GM12878 (cell line): ENCODE measurements at regions not wholly inside any gene's neighbourhood (a gene's known extent, or its start where the extent isn't known, plus 50 kb on each side); places are given as distances from the start of the nearest gene placed in this dataset.
"Not testable (repeated sequence)": the region's sequence is repeated elsewhere in the genome, so short reads cannot be mapped to it uniquely, and the experiment has no call there.

ENCODE experiments used
- ATAC-seq: fragments of 200-7000 bp; cut with Tn5 transposase; 3 replicates; pipeline ENCODE4 v1.9.1; 2020; ENCODE audit warnings: mild to moderate bottlenecking, moderate library complexity
- BruUV-seq: library from RNA; stranded (reverse); fragments of 400-500 nt; replicated peaks from 2 replicates; lab custom pipeline; 2021; lab: Mats Ljungman, UMichigan
- CTCF ChIA-PET: fragments of 300-600 bp; sonication (Branson Sonifier 250); formaldehyde crosslinking; extraction: SDS; loops from one replicate; lab custom pipeline; 2021; ENCODE audit warnings: inconsistent platforms; lab: Yijun Ruan, JAX
- POLR2A ChIA-PET: fragments of 350-600 bp; formaldehyde crosslinking; extraction: SDS; loops from one replicate; lab custom pipeline; 2021; ENCODE audit warnings: inconsistent platforms; lab: Charles Lee
- RAD21 ChIA-PET: fragments of 300-600 bp; sonication (Branson Sonifier 250); formaldehyde crosslinking; loops from one replicate; lab custom pipeline; 2023; ENCODE audit warnings: antibody characterized with exemption; ENCODE audit not compliant: unreplicated experiment; lab: Charles Lee
- SMC1A ChIA-PET: fragments of 300-600 bp; sonication (Branson Sonifier 250); formaldehyde crosslinking; loops from one replicate; lab custom pipeline; 2023; ENCODE audit not compliant: unreplicated experiment, uncharacterized antibody; lab: Charles Lee
- DNase-seq: peaks from one replicate; pipeline ENCODE4 v3.0.0-alpha.2; 2011; ENCODE audit warnings: low read depth, low spot score
- FAIRE-seq: peaks from 3 replicates; lab custom pipeline; 2011; peaks lifted over from hg19 to GRCh38; lab: Jason Lieb, UNC
- H2AFZ ChIP-seq: 2 replicates; pipeline ENCODE4 v1.6.0; 2011; ENCODE audit warnings: low read depth, low read length, control low read depth; ENCODE audit not compliant: control insufficient read depth
- H3K27ac ChIP-seq: 2 replicates; pipeline ENCODE4 v1.5.1; 2011; ENCODE audit warnings: control low read depth; ENCODE audit not compliant: control insufficient read depth, insufficient read depth
- H3K27me3 ChIP-seq, 2 experiments: replicated peaks in 1 of 2; 2 replicates each; pipeline versions ENCODE4 v1.6.0 to v1.6.1; 2011; ENCODE audit warnings: low read length in 1 of 2; ENCODE audit not compliant: control insufficient read depth in 2 of 2, insufficient read depth in 2 of 2
- H3K36me3 ChIP-seq, 2 experiments: 2 replicates each; pipeline ENCODE4 v1.5.1; 2011; ENCODE audit warnings: low read length in 1 of 2; ENCODE audit not compliant: control insufficient read depth in 2 of 2, insufficient read depth in 2 of 2
- H3K4me1 ChIP-seq: 2 replicates; pipeline ENCODE4 v1.6.1; 2011; ENCODE audit warnings: mild to moderate bottlenecking, low read length, moderate library complexity, mixed read lengths; ENCODE audit not compliant: control insufficient read depth, insufficient read depth
- H3K4me2 ChIP-seq: 2 replicates; pipeline ENCODE4 v1.6.0; 2011; ENCODE audit warnings: control low read depth; ENCODE audit not compliant: control insufficient read depth, insufficient read depth
- H3K4me3 ChIP-seq: fragments of 200-600 bp; sonication (generic); 2 replicates; pipeline ENCODE4 v1.5.1; 2016
- H3K79me2 ChIP-seq: 2 replicates; pipeline ENCODE4 v1.6.0; 2011; ENCODE audit warnings: low read length; ENCODE audit not compliant: control insufficient read depth, insufficient read depth
- H3K9ac ChIP-seq: 2 replicates; pipeline ENCODE4 v1.8.0; 2011; ENCODE audit warnings: low read length, control low read depth, mixed read lengths; ENCODE audit not compliant: control insufficient read depth, insufficient read depth
- H3K9me3 ChIP-seq: replicated peaks from 3 replicates; pipeline ENCODE4 v1.5.1; 2011; ENCODE audit warnings: mild to moderate bottlenecking, low read length; ENCODE audit not compliant: control insufficient read depth, insufficient read depth
- H4K20me1 ChIP-seq: 2 replicates; pipeline ENCODE4 v1.6.0; 2011; ENCODE audit not compliant: control insufficient read depth, insufficient read depth
- ATF7 ChIP-seq: fragments of 450-650 bp; IDR thresholded peaks from 2 replicates; pipeline ENCODE4 v1.6.1; 2016; ENCODE audit warnings: low read depth, mild to moderate bottlenecking
- CREB1 ChIP-seq: IDR thresholded peaks from 2 replicates; pipeline ENCODE4 v1.6.1; 2012; ENCODE audit warnings: low read depth, mild to moderate bottlenecking, inconsistent platforms
- JUND ChIP-seq: IDR thresholded peaks from 2 replicates; pipeline ENCODE4 v1.6.1; 2012; ENCODE audit warnings: low read depth, mild to moderate bottlenecking, low read length, improper control_type of control experiment, moderate library complexity
- LARP7 ChIP-seq: fragments of 450-650 bp; IDR thresholded peaks from 2 replicates; pipeline ENCODE4 v1.6.1; 2017; ENCODE audit warnings: mild to moderate bottlenecking
- POLR2AphosphoS2 ChIP-seq: IDR thresholded peaks from 2 replicates; pipeline ENCODE4 v1.6.1; 2011; ENCODE audit warnings: low read depth, mild to moderate bottlenecking, low read length, improper control_type of control experiment, moderate library complexity
- SIX5 ChIP-seq: IDR thresholded peaks from 2 replicates; pipeline ENCODE4 v1.6.1; 2011; ENCODE audit warnings: mild to moderate bottlenecking, low read depth, low read length, moderate library complexity; ENCODE audit not compliant: severe bottlenecking
- STAT3 ChIP-seq: IDR thresholded peaks from 2 replicates; pipeline ENCODE4 v1.6.1; 2011; ENCODE audit warnings: low read depth, low read length, improper control_type of control experiment
- WGBS: methylation state at CpG from one replicate; pipeline ENCODE4 v1.1.6; 2016; ENCODE audit warnings: low lambda C conversion rate; ENCODE audit not compliant: insufficient replicate concordance, insufficient coverage; ENCODE audit errors: missing lambda C conversion rate; 5-methylcytosine and 5-hydroxymethylcytosine counted together
- in situ Hi-C: fragments of 300-500 bp; cut with MboI; formaldehyde crosslinking; loops from 9 replicates; pipeline ENCODE4 v1.14.3; 2018; ENCODE audit warnings: mixed read lengths
- intact Hi-C: fragments of 100-400 bp; cut with micrococcal nuclease; formaldehyde crosslinking; loops from one replicate; pipeline ENCODE4 v1.14.2; 2022; ENCODE audit not compliant: unreplicated experiment

DNA sequence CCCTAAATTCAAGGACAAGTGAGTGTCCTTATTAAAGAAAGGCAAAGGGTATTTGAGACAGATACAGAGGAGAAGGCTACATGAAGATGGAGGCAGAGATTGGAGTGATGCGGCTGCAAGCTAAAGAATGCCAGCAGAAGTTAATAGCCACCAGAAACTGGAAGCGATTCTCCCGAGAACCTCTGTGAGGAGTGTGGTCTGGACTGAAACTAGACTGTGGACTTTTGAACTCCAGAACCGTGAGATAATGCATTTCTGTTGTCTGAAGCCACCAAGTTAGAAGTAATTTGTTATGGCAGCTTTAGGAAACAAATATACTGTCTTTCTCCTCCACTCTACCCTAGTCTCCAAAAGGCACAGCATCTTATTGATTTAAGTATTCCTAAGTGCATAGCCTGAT, 80.3 kb upstream of the CREB5 start:
- SMC1A ChIA-PET: no interaction called here
- CTCF ChIA-PET: interaction anchor here (1.3 to 1.5 kb wide), 2 partner anchors 31 to 590 kb away, joined by 4 to 6 read pairs; no protein-coding TSS in a partner anchor

GRCh38 chr7:28333548-28333947, 78.8 kb upstream of the CREB5 start:
- H3K4me3 ChIP-seq, H4K20me1 ChIP-seq, H3K4me2 ChIP-seq, H3K27me3 ChIP-seq, H3K9ac ChIP-seq, ATAC-seq, intact Hi-C loops, in situ Hi-C loops, H3K27ac ChIP-seq, BruUV-seq, H3K4me1 ChIP-seq, H3K36me3 ChIP-seq, RAD21 ChIA-PET, H3K79me2 ChIP-seq, H2AFZ ChIP-seq, POLR2A ChIA-PET, FAIRE-seq, DNase-seq, H3K9me3 ChIP-seq: not testable (repeated sequence)
- ChIA-PET SMC1A (interaction anchor here (1.2 kb wide), 1 partner anchor 391 kb away, joined by 4 read pairs; no protein-coding TSS in a partner anchor), CTCF (interaction anchor here (0.6 to 1.3 kb wide), 2 partner anchors 29 to 237 kb away, joined by 3 to 6 read pairs; no protein-coding TSS in a partner anchor)

More for the DNA sequence above, 80.3 kb upstream of the CREB5 start:
- 29% methylated on average over 4 of the region's 4 CpGs for WGBS
- intact Hi-C loops (no loop called here), in situ Hi-C loops (no loop called here)
- no peaks in the 10 kb centered on the region; a peak in 2 of 4 replicates for H3K27me3 ChIP-seq
- DNase-seq (no peak), ATAC-seq (peak; percentile 71), FAIRE-seq (no peak)
- no peaks in the 10 kb centered on the region for H4K20me1 ChIP-seq
- H3K36me3 ChIP-seq: no peaks in the 10 kb centered on the region
- ChIA-PET RAD21 (interaction anchor here (1.3 kb wide), 1 partner anchor 30 kb away, joined by 3 read pairs; no protein-coding TSS in a partner anchor), POLR2A (no interaction called here)
- H3K4me1 ChIP-seq: peaks cover 3% of the 10 kb centered on the region; the same call in 1 of the 2 replicates
- H3K79me2 ChIP-seq: no peaks in the 10 kb centered on the region
- BruUV-seq: no TSS peak
- no peak overlapping the region for H3K9ac ChIP-seq
- H3K27ac ChIP-seq: no peak overlapping the region
- H2AFZ ChIP-seq: no peak overlapping the region
- no peak overlapping the region for H3K4me2 ChIP-seq
- no peak overlapping the region for H3K4me3 ChIP-seq
- TF ChIP-seq SIX5 (no peak), CREB1 (no peak), POLR2AphosphoS2 (no peak), LARP7 (no peak), JUND (no peak), ATF7 (no peak), STAT3 (no peak)
- H3K9me3 ChIP-seq: no peaks in the 10 kb centered on the region
